H1 (cell line): ENCODE measurements at regions not wholly inside any gene's neighbourhood (a gene's known extent, or its start where the extent isn't known, plus 50 kb on each side); places are given as distances from the start of the nearest gene placed in this dataset.

Experiments
- CTCF ChIA-PET: fragments of 300-600 bp; sonication (Branson Sonifier 250); formaldehyde crosslinking; loops from one replicate; lab custom pipeline; 2021; ENCODE audit not compliant: partially characterized antibody; lab: Charles Lee
- POLR2A ChIA-PET: fragments of 300-600 bp; sonication (Branson Sonifier 250); formaldehyde crosslinking; loops from one replicate; lab custom pipeline; 2021; ENCODE audit warnings: inconsistent platforms; ENCODE audit not compliant: partially characterized antibody; lab: Charles Lee
- DNase-seq, 2 experiments: peaks; one replicate each; pipeline versions ENCODE4 v3.0.0 to v3.0.0-alpha.2; 2010 to 2022; ENCODE audit warnings: low spot score in 2 of 2, low read depth in 1 of 2, mixed read lengths in 1 of 2
- FAIRE-seq: peaks from 2 replicates; lab custom pipeline; 2011; peaks lifted over from hg19 to GRCh38; lab: Jason Lieb, UNC
- H2AFZ ChIP-seq: 2 replicates; pipeline ENCODE4 v1.8.1; 2012; ENCODE audit warnings: low read length, inconsistent platforms
- H2AK5ac ChIP-seq: 2 replicates; pipeline ENCODE4 v1.6.1; 2013; ENCODE audit warnings: low read depth, low read length
- H2BK120ac ChIP-seq: replicated peaks from 2 replicates; pipeline ENCODE3; 2013; ENCODE audit warnings: low read depth, low read length, inconsistent platforms
- H2BK12ac ChIP-seq: 2 replicates; pipeline ENCODE4 v1.6.1; 2013; ENCODE audit warnings: low read depth, low read length
- H2BK15ac ChIP-seq: 2 replicates; pipeline ENCODE4 v1.6.1; 2013; ENCODE audit warnings: low read length
- H2BK20ac ChIP-seq: 2 replicates; pipeline ENCODE4 v1.6.1; 2013; ENCODE audit warnings: low read length
- H2BK5ac ChIP-seq: 2 replicates; pipeline ENCODE4 v1.6.1; 2013; ENCODE audit warnings: low read depth, low read length
- H3K14ac ChIP-seq: 2 replicates; pipeline ENCODE4 v1.6.1; 2013; ENCODE audit warnings: inconsistent platforms; ENCODE audit not compliant: insufficient read length
- H3K18ac ChIP-seq: 2 replicates; pipeline ENCODE4 v1.6.1; 2013; ENCODE audit warnings: low read length; ENCODE audit errors: extremely low read depth
- H3K23ac ChIP-seq: 2 replicates; pipeline ENCODE4 v1.6.1; 2013; ENCODE audit warnings: inconsistent platforms; ENCODE audit not compliant: insufficient read length
- H3K23me2 ChIP-seq: 2 replicates; pipeline ENCODE4 v1.6.1; 2013; ENCODE audit warnings: low read depth, low read length
- H3K27ac ChIP-seq: 2 replicates; pipeline ENCODE4 v1.6.1; 2011; ENCODE audit warnings: low read depth, low read length, inconsistent platforms
- H3K27me3 ChIP-seq, 4 experiments: replicated peaks in 1 of 4; 1 replicate in 1 of 4; 2 replicates in 3 of 4; pipeline versions ENCODE4 v1.6.1 to v1.8.1; 2011 to 2013; ENCODE audit warnings: low read length in 3 of 4, mild to moderate bottlenecking in 3 of 4, inconsistent platforms in 2 of 4, mixed read lengths in 2 of 4, moderate library complexity in 1 of 4; ENCODE audit not compliant: control insufficient read depth in 3 of 4, insufficient read depth in 3 of 4; ENCODE audit errors: extremely low read depth in 1 of 4
- H3K36me3 ChIP-seq, 4 experiments: 2 replicates each; pipeline versions ENCODE4 v1.6.1 to v1.8.1; 2011 to 2013; ENCODE audit warnings: mild to moderate bottlenecking in 4 of 4, low read length in 3 of 4, moderate library complexity in 2 of 4, control low read depth in 1 of 4, inconsistent platforms in 1 of 4; ENCODE audit not compliant: insufficient read depth in 4 of 4, control insufficient read depth in 2 of 4
- H3K4ac ChIP-seq: replicated peaks from 2 replicates; pipeline ENCODE3; 2013; ENCODE audit warnings: low read length, low read depth, mixed read lengths, inconsistent platforms; ENCODE audit not compliant: insufficient read length
- H3K4me1 ChIP-seq, 4 experiments: replicated peaks in 1 of 4; 1 replicate in 1 of 4; 2 replicates in 3 of 4; pipeline versions ENCODE4 v1.6.1 to v1.8.1; 2011 to 2013; ENCODE audit warnings: low read length in 3 of 4, inconsistent platforms in 2 of 4, mixed read lengths in 1 of 4; ENCODE audit not compliant: insufficient read depth in 4 of 4, control insufficient read depth in 3 of 4
- H3K4me2 ChIP-seq, 2 experiments: 2 replicates each; pipeline versions ENCODE4 v1.6.1 to v1.8.1; 2011 to 2013; ENCODE audit warnings: low read depth in 2 of 2, low read length in 2 of 2, control low read depth in 1 of 2, inconsistent platforms in 1 of 2, mild to moderate bottlenecking in 1 of 2; ENCODE audit not compliant: insufficient read depth in 1 of 2
- H3K4me3 ChIP-seq, 4 experiments: fragments of 200-600, 300-600 bp in 1 of 4; sonication (generic), shearing (Covaris generic), sonication (Bioruptor Twin) in 1 of 4; 2 replicates each; pipeline versions ENCODE4 v1.5.1 to v1.8.1; 2011 to 2016; ENCODE audit warnings: low read length in 4 of 4, low read depth in 3 of 4, control low read depth in 2 of 4, inconsistent platforms in 2 of 4, mild to moderate bottlenecking in 2 of 4, mixed read lengths in 1 of 4, moderate library complexity in 1 of 4; ENCODE audit not compliant: insufficient read depth in 2 of 4; ENCODE audit errors: extremely low read depth in 1 of 4
- H3K56ac ChIP-seq: replicated peaks from 2 replicates; pipeline ENCODE3; 2013; ENCODE audit warnings: low read depth, mild to moderate bottlenecking, mixed read lengths, low read length, inconsistent platforms; ENCODE audit not compliant: insufficient read length
- H3K79me1 ChIP-seq: 2 replicates; pipeline ENCODE4 v1.6.1; 2013; ENCODE audit warnings: low read depth, low read length, control low read depth
- H3K79me2 ChIP-seq, 2 experiments: 2 replicates each; pipeline versions ENCODE4 v1.6.1 to v1.8.1; 2012 to 2013; ENCODE audit warnings: low read length in 2 of 2, mild to moderate bottlenecking in 2 of 2, inconsistent platforms in 1 of 2; ENCODE audit not compliant: insufficient read depth in 2 of 2, control insufficient read depth in 1 of 2
- H3K9ac ChIP-seq, 4 experiments: replicated peaks in 1 of 4; 1 replicate in 1 of 4; 2 replicates in 3 of 4; pipeline versions ENCODE4 v1.6.1 to v1.8.1; 2011 to 2013; ENCODE audit warnings: low read depth in 3 of 4, low read length in 3 of 4, control low read depth in 2 of 4, mild to moderate bottlenecking in 2 of 4, moderate library complexity in 2 of 4, inconsistent platforms in 1 of 4; ENCODE audit errors: extremely low read depth in 1 of 4
- H3K9me3 ChIP-seq, 2 experiments: 2 replicates each; pipeline versions ENCODE4 v1.6.1 to v1.8.1; 2012 to 2013; ENCODE audit warnings: mild to moderate bottlenecking in 2 of 2, moderate library complexity in 2 of 2, control low read depth in 1 of 2, inconsistent platforms in 1 of 2, low read depth in 1 of 2, low read length in 1 of 2, mixed read lengths in 1 of 2; ENCODE audit not compliant: insufficient read depth in 2 of 2
- H4K20me1 ChIP-seq, 2 experiments: replicated peaks in 1 of 2; 2 replicates each; pipeline versions ENCODE3 to v1.8.1; 2011 to 2013; ENCODE audit warnings: inconsistent platforms in 2 of 2, low read length in 2 of 2, mild to moderate bottlenecking in 1 of 2; ENCODE audit not compliant: insufficient read depth in 2 of 2, control insufficient read depth in 1 of 2
- H4K5ac ChIP-seq: 2 replicates; pipeline ENCODE4 v1.6.1; 2013; ENCODE audit warnings: low read length, low read depth, mixed read lengths, inconsistent platforms; ENCODE audit not compliant: insufficient read length
- H4K8ac ChIP-seq: 2 replicates; pipeline ENCODE4 v1.8.0; 2013; ENCODE audit warnings: mild to moderate bottlenecking, moderate library complexity, low read length, inconsistent platforms; ENCODE audit not compliant: insufficient read depth; ENCODE audit errors: extremely low read depth
- H4K91ac ChIP-seq: replicated peaks from 2 replicates; pipeline ENCODE3; 2013; ENCODE audit warnings: low read length, mixed read lengths, inconsistent platforms; ENCODE audit not compliant: insufficient read length
- WGBS, 2 experiments: shearing (Covaris generic) in 1 of 2; methylation state at CpG; one replicate each; pipeline versions ENCODE4 v1.1.6 to v1.1.7; 2013 to 2015; ENCODE audit warnings: low lambda C conversion rate in 2 of 2, mixed read lengths in 2 of 2, inconsistent platforms in 1 of 2, low coverage in 1 of 2, missing lambda C conversion rate in 1 of 2; ENCODE audit not compliant: insufficient replicate concordance in 2 of 2, insufficient coverage in 1 of 2, insufficient read length in 1 of 2; ENCODE audit errors: extremely low coverage in 1 of 2, missing lambda C conversion rate in 1 of 2; 5-methylcytosine and 5-hydroxymethylcytosine counted together

- H3K36me3 ChIP-seq: no peaks in the 10 kb centered on the region
- H2BK120ac ChIP-seq: no peak overlapping the region
- no peaks in the 10 kb centered on the region for H4K20me1 ChIP-seq
- POLR2A ChIA-PET: interaction anchor here (1.1 to 1.3 kb wide), 4 partner anchors 11 to 244 kb away, joined by 3 to 4 read pairs (median 3); no protein-coding TSS in a partner anchor
- peaks cover 0 to 4% of the 10 kb centered on the region in 2 experiments; a peak in 1 of 4 replicates for H3K9me3 ChIP-seq
- H2BK15ac ChIP-seq: no peak overlapping the region
- peaks cover 0 to 3% (median 2%) of the 10 kb centered on the region in 4 experiments; a peak in 2 of 7 replicates for H3K4me1 ChIP-seq
- H2AK5ac ChIP-seq: no peak overlapping the region
- H3K14ac ChIP-seq: no peak overlapping the region
- no peak overlapping the region for H3K4ac ChIP-seq
- H3K79me2 ChIP-seq: no peaks in the 10 kb centered on the region
- no peaks in the 10 kb centered on the region for H3K23me2 ChIP-seq
- no peaks in the 10 kb centered on the region for H3K79me1 ChIP-seq
- H3K9ac ChIP-seq: no peak overlapping the region
- 72% methylated on average over 5 of the region's 5 CpGs; no CpG with 5 or more reads in 1 of the 2 experiments for WGBS, 2 experiments
- H4K8ac ChIP-seq: no peak overlapping the region
- H2BK20ac ChIP-seq: no peak overlapping the region
- no peak overlapping the region for H3K4me2 ChIP-seq
- H4K91ac ChIP-seq: no peak overlapping the region
- H2BK5ac ChIP-seq: no peak overlapping the region
- no peak overlapping the region for H3K18ac ChIP-seq
- FAIRE-seq: no peak
- no peak overlapping the region for H2AFZ ChIP-seq
- DNase-seq: no peak
- CTCF ChIA-PET: interaction anchor here (0.6 to 1.4 kb wide), 8 partner anchors 10 to 253 kb away, joined by 3 to 4 read pairs (median 3); no protein-coding TSS in a partner anchor
- H4K5ac ChIP-seq: no peak overlapping the region
- H3K4me3 ChIP-seq: no peak overlapping the region
- H2BK12ac ChIP-seq: no peak overlapping the region
- H3K27me3 ChIP-seq: no peaks in the 10 kb centered on the region
- H3K27ac ChIP-seq: no peak overlapping the region
- no peak overlapping the region for H3K23ac ChIP-seq
- no peak overlapping the region for H3K56ac ChIP-seq
Measured at GRCh38 chr4:128579154-128579853, 230.2 kb upstream of the JADE1 start.
